Uterus (tissue), 1 donor: ENCODE measurements at regions not wholly inside any gene's neighbourhood (a gene's known extent, or its start where the extent isn't known, plus 50 kb on each side); places are given as distances from the start of the nearest gene placed in this dataset. TPM values are rescaled to one million over a fixed set of nuclear protein-coding genes. Genes with fewer than 3 reads are reported as not detected.

Experiments used
- small RNA-seq: library from RNA; depleted of rRNA; stranded (forward); fragments of <200 nt; gene quantifications from one replicate; pipeline ENCODE3, GENCODE V24; 2016

Small RNA genes lying in the stretch of these regions (small RNA-seq; reads per million reads assigned to genes)
- not detected for gene AL391987.6
